ENCODE measurements at regions not wholly inside any gene's neighbourhood (a gene's known extent, or its start where the extent isn't known, plus 50 kb on each side); places are given as distances from the start of the nearest gene placed in this dataset.
A peak's percentile ranks its signal among the peaks of the same experiment; 100 is the strongest.

GRCh38 chr13:36493046-36493445 is 60.8 kb downstream of the CCNA1 start:
- DNase-seq = no peak

DNA sequence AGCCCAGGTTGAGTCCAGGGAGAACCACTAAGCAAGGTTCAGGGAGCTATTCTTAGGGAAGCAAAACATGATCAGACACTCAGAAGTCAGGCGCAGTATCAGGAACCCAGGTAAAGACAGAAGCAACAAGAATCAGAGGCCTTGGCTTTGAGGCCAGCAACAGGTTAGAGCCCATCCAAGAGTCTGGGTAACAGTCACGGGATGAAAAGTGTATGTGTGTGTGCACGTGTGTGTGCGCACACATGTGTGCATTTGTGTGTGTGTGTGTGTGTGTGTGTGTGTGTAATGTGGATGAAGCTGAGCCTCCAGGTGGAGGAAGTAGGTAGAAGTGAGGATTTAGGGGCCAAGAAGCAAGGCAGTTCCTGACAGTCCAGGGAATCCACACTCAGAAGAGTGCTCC is 63.1 kb downstream of the CCNA1 start:
- DNase-seq = no peak

DNA sequence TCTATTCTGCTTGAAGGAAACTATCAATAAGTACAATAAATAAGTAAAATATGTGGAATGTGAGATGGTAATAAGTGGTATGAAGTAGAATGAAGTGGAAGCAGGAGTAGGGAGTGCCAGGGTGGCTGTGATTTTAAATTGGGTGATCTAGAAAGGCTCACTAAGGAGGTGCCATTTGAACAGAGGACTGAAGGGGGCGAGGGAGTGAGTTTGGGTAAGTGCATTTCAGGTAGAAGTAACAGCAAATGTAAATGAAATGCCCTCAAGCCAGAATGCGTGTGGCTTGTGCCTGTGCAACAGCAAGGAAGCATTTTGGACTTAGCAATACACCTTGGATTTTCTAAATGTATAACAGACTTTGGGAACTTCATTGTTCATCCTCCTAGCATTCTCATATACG is 77.1 kb downstream of the CCNA1 start:
- DNase-seq = no peak

- no peak for DNase-seq
Measured at GRCh38 chr13:36512771-36513170, 80.5 kb downstream of the CCNA1 start.

DNA sequence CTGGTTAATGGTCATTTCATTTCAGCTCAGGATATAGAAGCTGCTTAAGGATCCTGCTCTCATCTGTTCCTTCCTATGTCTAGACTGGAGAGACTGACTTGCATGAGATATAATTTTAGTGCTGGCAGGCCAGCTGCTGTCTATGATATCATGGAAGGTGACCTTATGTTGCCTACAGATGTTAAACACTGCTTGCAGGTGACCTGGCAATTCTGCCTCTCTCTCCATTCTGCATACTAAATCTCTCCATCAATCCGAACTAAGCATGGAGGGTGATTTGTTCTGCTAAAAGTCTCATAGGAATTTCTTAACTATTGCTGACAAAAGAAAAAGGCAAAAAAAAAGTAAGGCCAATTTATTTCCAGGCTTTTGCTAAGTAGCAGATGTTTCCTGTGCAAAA is 81.0 kb downstream of the CCNA1 start:
- DNase-seq = no peak

DNA sequence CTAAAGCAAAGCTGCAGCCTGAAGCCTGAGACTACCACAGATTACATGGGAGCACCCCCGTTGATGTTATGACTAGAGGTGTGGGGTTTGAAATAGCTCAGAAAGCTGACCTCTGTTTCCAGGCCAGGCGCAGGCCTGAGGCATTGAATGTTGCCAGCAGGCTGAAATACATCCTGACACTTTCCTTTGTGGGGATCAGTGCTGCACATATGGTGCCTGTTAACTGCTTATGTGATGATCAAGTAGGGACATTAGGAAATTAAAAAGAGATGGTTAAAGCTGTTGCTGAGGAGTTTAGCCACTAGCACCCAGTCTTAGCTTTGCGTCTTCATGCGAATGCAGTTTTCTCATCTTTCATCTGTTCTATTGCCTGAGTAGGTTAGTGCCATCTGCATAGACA is 83.2 kb downstream of the CCNA1 start:
- no peak for DNase-seq

DNA sequence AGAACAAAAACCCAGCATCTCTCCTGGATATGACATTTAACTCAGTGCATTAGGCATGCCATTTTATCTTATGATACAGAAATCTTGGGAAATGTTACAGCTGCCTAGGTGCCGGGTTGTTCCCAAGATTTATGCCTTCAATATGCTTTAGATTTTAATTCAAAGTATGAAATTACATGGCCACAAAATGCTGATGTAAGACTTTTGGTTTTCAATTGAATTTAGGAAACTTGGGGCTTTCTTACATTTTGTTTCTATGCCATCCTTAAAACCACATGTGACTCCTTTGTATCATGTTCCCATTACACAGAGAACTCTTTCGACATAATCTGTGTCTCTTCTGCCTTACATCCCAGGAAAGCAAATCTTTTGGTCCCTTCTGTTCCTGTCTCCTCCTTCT is 83.9 kb downstream of the CCNA1 start:
- no peak for DNase-seq

GRCh38 chr13:36518707-36519106 is 86.4 kb downstream of the CCNA1 start:
- no peak for DNase-seq

GRCh38 chr13:36519432-36519831 is 87.1 kb downstream of the CCNA1 start:
- no peak for DNase-seq

DNA sequence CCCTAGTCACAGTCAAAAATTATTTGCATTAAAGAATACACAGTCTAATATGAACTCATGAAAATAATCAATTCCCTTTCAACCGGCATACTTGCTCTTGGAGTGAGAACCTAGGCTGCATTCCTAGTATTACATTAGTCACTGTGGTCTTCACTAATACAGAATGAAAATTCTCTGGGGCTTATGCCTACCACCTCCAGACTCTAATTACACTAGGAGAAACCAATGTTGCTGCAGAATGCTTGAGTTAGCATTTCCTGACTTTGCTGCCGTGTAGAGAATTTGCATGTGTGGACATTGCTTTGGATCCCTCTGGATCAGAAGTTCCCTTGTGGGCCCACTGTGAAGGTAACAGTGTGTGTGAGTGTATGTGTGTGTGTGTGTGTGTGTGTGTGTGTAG is 87.8 kb downstream of the CCNA1 start:
- DNase-seq = no peak

DNA sequence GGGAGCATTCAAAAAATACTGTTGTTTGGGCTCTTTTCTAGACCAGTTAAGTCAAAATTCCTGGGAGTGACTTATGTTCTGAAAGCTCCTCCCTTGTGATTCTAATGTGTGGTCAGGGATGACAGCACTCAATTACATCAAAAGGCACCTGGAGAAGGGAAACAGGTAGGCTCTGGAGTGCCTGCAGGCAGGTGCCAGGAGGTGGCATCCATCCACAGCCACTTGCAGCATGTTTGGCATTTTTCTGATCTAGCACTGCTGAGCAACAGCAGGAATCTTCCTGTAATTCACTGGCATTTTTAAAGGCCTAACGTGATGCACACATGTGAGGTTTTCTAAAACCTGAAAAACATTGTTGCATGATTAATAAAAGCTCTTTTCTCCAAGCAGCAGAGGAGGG is 94.6 kb downstream of the CCNA1 start:
- no peak for DNase-seq

GRCh38 chr13:36528105-36528504 is 95.8 kb downstream of the CCNA1 start:
- DNase-seq = no peak

DNA sequence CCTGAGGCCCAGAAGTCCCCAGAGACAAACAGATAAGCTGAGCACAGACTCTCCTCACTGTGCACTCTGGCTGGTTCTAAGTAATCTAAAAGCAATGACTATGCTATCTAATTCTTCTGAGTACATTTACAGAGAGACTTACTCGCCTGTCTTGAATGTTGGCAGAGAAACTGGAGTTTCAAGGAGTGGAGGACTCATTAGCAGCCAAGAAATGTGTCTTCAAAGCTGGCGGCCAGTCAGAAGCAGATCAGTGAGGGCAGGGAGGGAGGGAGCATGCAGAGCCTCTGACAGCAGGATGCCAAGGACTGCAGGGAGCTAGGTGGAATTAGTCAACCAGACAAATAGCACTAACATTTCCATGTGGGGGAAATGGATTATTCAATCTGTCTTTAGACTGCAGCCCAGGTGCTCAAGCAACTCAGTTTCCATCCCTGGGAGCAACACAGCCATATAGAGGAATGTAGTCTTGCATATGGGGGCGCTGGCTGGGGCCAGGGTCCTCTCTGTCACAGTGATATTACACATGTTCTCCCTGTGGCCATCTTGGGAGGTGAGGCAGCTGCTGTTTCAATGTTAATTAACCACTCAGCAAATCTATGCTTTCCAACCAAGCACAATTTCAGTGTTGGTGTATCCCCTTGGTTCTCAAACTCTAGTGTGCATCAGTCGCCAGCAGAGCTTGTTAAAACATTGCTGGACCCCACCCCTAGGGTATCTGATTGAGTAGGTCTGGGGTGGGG is 97.9 kb downstream of the CCNA1 start:
- peak; percentile 66 for DNase-seq

DNA sequence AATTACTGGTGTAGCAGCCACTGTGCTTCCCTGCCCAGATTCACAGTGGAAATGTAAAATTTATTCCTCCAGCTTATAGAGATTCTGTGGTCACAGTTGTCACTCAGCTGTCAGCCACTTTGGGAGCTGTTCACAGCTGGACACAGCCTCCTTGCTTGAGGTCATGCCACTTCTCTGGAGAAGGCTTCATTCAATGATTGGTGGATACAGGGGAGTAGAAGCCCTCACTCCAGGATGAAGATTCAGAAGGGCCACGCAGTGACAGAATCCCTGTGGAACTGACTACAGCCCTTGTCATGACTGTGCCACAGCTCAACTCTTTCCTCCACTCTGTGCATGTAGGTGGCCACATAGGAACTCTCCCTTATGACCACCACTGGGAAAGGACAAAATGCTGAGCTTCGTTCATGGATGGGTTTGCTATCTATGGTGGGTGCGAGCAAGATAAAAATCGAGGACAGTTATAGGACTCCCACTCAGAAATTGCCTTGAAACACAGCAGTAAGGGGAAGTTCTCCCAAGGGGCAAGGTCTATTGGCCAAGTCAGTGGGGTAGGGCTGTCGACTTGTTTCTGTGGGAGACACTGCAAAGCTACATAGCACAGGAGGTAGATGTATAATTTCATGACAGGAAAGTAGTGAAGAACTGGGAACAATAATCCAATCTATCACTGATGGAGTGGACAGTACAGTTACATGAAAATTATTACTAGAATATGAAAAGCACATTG is 98.7 kb downstream of the CCNA1 start:
- DNase-seq = no peak

- DNase-seq = no peak
Measured at GRCh38 chr13:36531746-36532486, 99.6 kb downstream of the CCNA1 start.

DNA sequence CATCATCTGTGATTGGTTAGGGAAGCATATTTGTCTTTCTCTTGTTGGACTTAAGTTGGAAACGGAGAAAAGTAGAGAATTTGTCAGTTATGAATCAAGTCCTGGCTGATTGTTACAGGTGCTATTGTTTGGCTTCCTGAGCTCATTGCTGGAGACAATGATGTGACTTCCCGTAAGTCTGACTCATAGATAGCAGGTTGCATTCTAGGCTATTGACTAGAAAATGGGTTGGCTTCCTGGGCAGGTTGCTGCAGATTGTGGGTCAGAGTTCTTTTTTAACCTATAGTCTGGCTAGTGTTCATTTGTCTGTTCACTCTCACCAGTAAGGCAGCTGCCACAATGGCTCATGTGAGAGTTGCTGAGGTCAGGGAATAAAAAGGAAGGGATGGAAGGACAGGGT is 101.5 kb downstream of the CCNA1 start:
- DNase-seq = no peak

DNA sequence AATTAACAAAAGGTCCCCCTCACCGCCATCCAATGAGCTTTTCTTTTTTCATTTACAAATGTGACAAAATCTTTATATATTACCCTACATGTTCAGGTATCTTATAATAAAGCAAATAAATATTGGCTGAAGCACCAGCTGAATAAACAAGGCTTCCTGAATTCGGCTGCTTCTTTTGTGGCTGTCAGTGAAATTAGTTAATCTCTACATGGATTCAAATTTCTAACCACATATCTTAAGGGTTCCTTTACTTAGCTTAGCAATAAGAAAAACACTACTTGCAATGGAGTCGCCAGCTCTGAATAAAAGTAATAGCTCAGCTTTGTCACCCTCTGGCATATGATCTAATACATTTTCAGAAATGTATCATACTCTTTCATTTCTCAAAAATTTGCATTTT is 104.3 kb downstream of the CCNA1 start:
- DNase-seq = no peak

DNA sequence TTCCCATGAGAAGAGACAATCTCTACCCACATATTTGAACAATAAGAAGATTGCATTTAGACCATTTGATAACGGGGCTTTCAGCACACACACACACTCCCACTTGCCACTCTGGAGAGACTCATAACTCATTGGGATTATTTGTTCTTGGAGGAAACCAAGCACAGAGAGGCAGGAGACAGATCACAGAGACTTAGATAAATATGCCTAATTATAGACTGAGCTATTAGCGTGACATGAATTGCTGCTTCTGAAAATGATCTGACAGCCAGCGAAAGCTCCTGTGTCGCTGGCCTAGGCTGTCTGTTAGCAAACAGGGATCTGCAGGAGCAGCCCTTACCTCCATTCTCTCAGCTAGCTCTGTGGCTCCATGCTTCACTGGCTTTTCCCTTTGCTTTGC is 111.4 kb downstream of the CCNA1 start:
- no peak for DNase-seq

- DNase-seq = no peak
Measured at GRCh38 chr13:36548129-36548528, 115.8 kb downstream of the CCNA1 start.

- no peak for DNase-seq
Measured at GRCh38 chr13:36549126-36549702, 116.9 kb downstream of the CCNA1 start.

DNA sequence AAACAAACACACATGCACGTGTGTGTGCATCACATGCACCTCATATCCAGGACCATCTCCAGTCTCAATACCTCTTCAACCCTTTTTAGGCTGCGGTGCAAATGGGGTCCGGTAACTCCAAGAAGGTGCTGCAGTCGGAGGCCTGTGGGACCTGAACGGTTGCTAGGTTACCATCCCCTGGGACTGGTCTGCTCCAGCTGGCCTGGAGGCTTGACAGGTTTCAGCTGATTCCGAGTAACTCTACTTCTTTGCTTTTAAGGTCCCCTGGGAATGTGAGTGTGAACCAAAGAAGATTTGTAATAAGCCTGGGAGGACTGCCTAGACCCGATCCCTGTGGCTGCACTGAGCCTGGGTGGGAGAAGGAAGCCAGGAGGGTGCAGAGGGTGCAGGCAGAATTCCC is 117.5 kb downstream of the CCNA1 start:
- DNase-seq = no peak

DNA sequence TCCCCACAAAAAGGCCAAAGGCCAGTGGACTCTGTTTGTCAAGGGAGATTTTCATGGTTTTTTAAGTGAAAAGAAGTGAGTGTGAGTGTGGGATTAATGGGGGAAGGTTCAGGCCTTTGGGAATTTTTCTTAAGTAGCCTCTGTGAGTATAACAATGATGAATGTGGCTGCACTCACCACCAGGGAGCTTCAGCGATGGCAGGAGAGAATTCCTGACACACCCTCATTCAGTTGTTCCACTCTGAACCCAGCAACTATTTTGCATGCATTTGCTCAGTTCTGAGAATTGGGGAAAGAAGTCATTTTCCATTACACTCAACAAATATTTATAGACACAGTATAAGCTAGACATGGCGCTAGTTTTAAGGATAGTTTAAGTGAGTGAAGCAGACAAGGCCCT is 117.9 kb downstream of the CCNA1 start:
- DNase-seq = no peak

GRCh38 chr13:36551445-36551844 is 119.2 kb downstream of the CCNA1 start:
- DNase-seq = no peak

DNA sequence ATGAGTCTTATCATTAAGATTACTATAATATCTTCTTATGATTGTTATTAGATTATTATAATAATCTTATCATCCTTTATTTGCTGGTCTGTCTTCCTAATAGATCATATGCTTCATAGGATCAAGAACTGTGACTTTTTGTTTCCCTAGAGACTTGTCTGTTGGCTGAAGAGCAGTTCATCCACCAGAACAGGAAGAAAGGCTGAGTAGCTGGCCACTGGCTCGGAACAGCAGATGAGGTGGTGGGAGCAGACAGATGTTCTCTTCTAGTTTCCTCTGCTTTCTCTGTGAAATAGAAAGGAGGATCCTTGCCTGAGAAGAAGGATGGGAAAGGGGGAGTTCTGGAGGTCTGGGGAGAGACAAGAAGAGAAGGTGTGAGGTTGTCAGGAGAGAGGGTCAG is 120.0 kb downstream of the CCNA1 start:
- DNase-seq = no peak
